ENCODE measurements at regions not wholly inside any gene's neighbourhood (a gene's known extent, or its start where the extent isn't known, plus 50 kb on each side); places are given as distances from the start of the nearest gene placed in this dataset.

DNA sequence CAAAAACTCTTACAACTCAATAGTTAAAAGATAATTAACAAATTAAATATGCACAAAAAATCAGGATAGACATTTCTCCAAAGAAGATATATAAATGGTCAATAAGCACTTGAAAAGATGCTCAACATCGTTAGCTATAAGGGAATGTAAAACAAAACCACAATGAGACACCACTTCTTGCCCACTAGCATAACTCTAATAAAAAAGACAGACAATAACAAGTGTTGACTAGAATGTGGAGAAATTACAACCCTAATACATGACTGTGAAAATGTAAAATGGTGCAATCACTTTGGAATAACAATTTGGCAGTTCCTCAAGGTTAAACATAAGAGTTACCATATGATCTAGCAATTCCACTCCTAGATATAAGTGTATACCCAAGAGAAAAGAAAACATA, 74.3 kb upstream of the PCGF5 start:
- no peak for DNase-seq (ENCODE audit: low read depth)
- TF ChIP-seq, protein P1, sequence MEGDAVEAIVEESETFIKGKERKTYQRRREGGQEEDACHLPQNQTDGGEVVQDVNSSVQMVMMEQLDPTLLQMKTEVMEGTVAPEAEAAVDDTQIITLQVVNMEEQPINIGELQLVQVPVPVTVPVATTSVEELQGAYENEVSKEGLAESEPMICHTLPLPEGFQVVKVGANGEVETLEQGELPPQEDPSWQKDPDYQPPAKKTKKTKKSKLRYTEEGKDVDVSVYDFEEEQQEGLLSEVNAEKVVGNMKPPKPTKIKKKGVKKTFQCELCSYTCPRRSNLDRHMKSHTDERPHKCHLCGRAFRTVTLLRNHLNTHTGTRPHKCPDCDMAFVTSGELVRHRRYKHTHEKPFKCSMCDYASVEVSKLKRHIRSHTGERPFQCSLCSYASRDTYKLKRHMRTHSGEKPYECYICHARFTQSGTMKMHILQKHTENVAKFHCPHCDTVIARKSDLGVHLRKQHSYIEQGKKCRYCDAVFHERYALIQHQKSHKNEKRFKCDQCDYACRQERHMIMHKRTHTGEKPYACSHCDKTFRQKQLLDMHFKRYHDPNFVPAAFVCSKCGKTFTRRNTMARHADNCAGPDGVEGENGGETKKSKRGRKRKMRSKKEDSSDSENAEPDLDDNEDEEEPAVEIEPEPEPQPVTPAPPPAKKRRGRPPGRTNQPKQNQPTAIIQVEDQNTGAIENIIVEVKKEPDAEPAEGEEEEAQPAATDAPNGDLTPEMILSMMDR (IDR thresholded peaks at IDR 0.05; ENCODE audit: insufficient read depth, low read depth, low read length, missing control alignments) = no peak
- H3K4me3 ChIP-seq (ENCODE audit: low read depth, low read length) = no peak overlapping the region

DNA sequence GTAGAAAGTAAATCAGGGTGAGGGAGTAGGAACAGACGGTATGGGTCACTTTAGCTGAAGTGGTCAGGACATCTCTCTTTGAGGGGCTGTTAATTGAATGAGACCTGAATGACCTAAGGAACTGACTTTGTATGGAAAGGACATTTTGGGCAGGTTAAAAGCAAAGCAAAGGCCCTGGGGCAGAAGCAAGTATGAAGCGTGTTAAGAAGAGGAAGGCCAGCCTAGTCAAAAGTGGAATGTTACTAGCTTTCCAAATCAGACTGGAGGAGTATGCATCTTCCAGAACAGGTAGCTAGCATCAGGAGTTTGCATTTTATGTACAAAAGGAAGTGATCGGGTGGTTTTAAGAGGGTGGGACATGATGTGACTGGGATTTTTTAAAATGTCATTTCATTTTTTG, 70.9 kb upstream of the PCGF5 start:
- no peak overlapping the region for H3K4me3 ChIP-seq (ENCODE audit: low read depth, low read length)
- TF ChIP-seq, protein P1 (IDR thresholded peaks at IDR 0.05; ENCODE audit: insufficient read depth, low read depth, low read length, missing control alignments) = no peak
- DNase-seq (ENCODE audit: low read depth) = no peak

DNA sequence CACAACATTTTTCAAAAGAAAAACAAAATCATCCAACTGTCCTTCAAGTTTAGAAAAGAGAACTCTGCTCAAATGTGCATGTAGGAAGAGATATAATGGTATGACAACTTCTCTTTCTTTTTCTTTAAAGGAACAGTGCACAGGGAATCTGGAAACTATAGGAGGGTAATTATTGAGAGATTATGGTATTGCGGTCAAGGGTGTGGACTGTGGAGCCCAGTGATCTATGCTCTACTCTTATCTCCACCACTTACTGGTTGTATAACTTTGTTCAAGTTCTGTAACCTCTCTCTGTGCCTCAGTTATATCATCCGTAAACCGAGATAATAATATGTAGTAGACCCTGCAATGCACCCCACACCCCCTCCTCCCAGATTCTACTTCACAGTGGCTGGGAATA, 69.8 kb upstream of the PCGF5 start:
- TF ChIP-seq, protein P1 (IDR thresholded peaks at IDR 0.05; ENCODE audit: insufficient read depth, low read depth, low read length, missing control alignments) = no peak
- no peak overlapping the region for H3K4me3 ChIP-seq (ENCODE audit: low read depth, low read length)
- DNase-seq (ENCODE audit: low read depth) = no peak

DNA sequence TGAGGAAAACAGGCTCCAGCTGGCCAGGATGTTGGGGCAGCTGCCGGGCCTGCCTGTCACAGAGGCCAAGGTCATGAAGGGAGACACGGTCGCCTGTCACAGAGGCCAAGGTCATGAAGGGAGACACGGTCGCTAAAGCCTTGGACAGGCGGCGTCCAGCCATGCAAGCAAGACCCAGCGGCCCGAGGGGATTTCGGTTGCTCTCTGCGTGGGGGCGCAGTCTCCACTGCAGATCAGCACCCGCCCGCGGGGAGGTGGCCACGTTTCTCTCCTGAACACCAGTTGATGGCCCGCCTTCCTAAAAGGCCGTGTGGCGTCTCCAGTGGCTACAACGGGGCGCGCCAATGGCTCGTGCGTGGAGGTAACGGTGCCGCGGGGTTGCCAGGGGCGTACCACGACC, 67.0 kb upstream of the PCGF5 start:
- no peak for DNase-seq (ENCODE audit: low read depth)
- TF ChIP-seq, protein P1 (IDR thresholded peaks at IDR 0.05; ENCODE audit: insufficient read depth, low read depth, low read length, missing control alignments) = no peak
- no peak overlapping the region for H3K4me3 ChIP-seq (ENCODE audit: low read depth, low read length)

DNA sequence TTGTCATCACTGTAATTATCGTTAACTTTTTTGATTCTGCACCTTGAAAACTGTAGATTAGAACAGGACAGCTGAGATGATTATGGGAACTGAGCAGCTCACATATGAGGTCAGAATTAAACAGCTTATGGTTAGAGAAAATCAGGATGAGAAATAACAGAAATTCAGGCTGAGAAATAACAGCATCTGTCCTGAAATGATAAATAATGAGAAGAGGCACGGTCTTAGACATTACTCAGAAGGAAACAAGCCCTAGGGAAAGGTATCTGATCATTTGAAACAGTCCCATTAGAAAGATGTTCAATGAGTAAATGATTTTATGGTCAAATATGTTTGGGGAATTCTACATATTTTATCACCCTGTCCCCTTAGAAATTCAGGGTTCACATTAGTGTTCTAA, 65.6 kb upstream of the PCGF5 start:
- H3K4me3 ChIP-seq (ENCODE audit: low read depth, low read length) = no peak overlapping the region
- TF ChIP-seq, protein P1 (IDR thresholded peaks at IDR 0.05; ENCODE audit: insufficient read depth, low read depth, low read length, missing control alignments) = no peak
- no peak for DNase-seq (ENCODE audit: low read depth)

DNA sequence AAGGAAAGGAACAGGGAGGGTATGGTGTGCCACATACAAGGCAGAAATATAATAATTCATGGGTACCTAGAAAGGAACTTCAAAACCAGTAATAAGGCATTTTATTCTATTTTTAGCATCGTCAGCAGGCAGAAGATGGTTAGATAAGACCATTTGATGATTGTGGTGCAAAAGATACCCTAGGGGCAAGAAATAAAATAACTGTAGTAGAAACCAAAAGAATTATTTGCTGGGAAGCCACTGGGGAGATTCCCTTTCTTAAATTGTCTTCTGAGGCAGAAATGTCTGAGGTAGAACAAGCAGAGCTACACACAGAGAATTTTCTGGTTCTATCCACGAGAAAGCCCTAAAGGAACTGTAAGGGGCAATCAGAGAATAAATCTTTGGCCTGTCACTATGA, 64.3 kb upstream of the PCGF5 start:
- DNase-seq (ENCODE audit: low read depth) = no peak
- TF ChIP-seq, protein P1 (IDR thresholded peaks at IDR 0.05; ENCODE audit: insufficient read depth, low read depth, low read length, missing control alignments) = no peak
- no peak overlapping the region for H3K4me3 ChIP-seq (ENCODE audit: low read depth, low read length)

DNA sequence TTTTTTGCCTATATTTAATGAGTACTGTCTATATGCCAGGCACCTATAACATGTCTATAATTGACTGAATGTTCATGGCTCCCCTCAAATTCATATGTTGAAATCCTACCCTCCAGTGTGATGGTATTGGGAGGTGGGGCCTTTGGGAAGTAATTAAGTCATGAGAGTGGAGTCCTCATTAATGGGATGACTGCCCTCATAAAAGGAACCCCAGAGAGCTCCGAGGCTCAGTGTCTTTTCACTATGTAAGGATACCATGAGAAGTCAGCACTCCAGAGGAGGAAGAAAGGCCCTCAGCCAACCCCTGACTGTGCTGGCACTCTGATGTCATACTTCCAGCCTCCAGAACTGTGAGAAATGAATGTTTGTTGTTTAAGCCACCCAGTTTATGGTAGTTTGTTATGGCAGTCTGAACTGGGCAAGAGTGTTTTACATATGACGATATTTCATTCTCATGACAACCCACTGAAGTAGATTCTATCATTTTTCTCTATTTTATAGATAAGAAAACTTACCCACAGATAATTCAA, 61.1 kb upstream of the PCGF5 start:
- no peak overlapping the region for H3K4me3 ChIP-seq (ENCODE audit: low read depth, low read length)
- DNase-seq (ENCODE audit: low read depth) = no peak
- TF ChIP-seq, protein P1 (IDR thresholded peaks at IDR 0.05; ENCODE audit: insufficient read depth, low read depth, low read length, missing control alignments) = no peak

Data from GM12865 (cell line).